ENCODE measurements at regions not wholly inside any gene's neighbourhood (a gene's known extent, or its start where the extent isn't known, plus 50 kb on each side); places are given as distances from the start of the nearest gene placed in this dataset.
A peak's percentile ranks its signal among the peaks of the same experiment; 100 is the strongest.

GRCh38 chr3:19013879-19014278, 134.4 kb upstream of the KCNH8 start:
- Histone ChIP-seq H3K4ac (ENCODE audit: low read depth, low read length) (no peak overlapping the region), H3K79me1 (ENCODE audit: insufficient read depth, low read depth, low read length, poor library complexity, severe bottlenecking) (no peaks in the 10 kb centered on the region), H3K23me2 (ENCODE audit: insufficient read length, low read depth, low read length, poor library complexity, severe bottlenecking) (no peaks in the 10 kb centered on the region), H3K4me2 (ENCODE audit: insufficient read depth, insufficient read length, low read length) (no peak overlapping the region), H3K23ac (ENCODE audit: insufficient read length, low read depth, low read length) (no peak overlapping the region), H3K27ac (ENCODE audit: insufficient read length, low read depth, low read length) (no peak overlapping the region), H3K18ac (ENCODE audit: insufficient read length, low read depth, low read length) (no peak overlapping the region), H2BK15ac (ENCODE audit: low read depth, low read length) (no peak overlapping the region), H3K4me1 (ENCODE audit: insufficient read depth, low read length) (peaks cover 3% of the 10 kb centered on the region; the same call in 1 of the 2 replicates), H4K91ac (ENCODE audit: insufficient read length, low read depth, low read length) (no peak overlapping the region), H2BK12ac (ENCODE audit: insufficient read length, low read depth, low read length) (no peak overlapping the region), H3K79me2 (ENCODE audit: insufficient read depth, low read length) (no peaks in the 10 kb centered on the region), H2BK20ac (ENCODE audit: low read depth, low read length, poor library complexity, severe bottlenecking) (no peak overlapping the region), H3K9me3 (ENCODE audit: control insufficient read depth, low read depth, low read length) (no peaks in the 10 kb centered on the region), H3T11ph (ENCODE audit: low read length) (no peak overlapping the region), H3K56ac (ENCODE audit: insufficient read length, low read depth, low read length) (no peak overlapping the region), H3K27me3 (ENCODE audit: insufficient read depth, low read length) (no peaks in the 10 kb centered on the region), H2AFZ (ENCODE audit: low read length) (no peak overlapping the region), H2BK5ac (ENCODE audit: insufficient read length, low read length) (no peak overlapping the region), H3K9ac (ENCODE audit: extremely low read depth, insufficient read length, low read length) (no peak overlapping the region), H2AK5ac (ENCODE audit: insufficient read length, low read length) (no peak overlapping the region), H3K14ac (ENCODE audit: insufficient read depth, low read length) (no peak overlapping the region), H2BK120ac (ENCODE audit: low read depth, low read length, poor library complexity, severe bottlenecking) (no peak overlapping the region), H4K5ac (ENCODE audit: insufficient read length, low read depth, low read length) (no peak overlapping the region), H4K8ac (replicated peaks; ENCODE audit: insufficient read length, low read depth, low read length) (no peak overlapping the region), H4K20me1 (ENCODE audit: control insufficient read depth, insufficient read depth, insufficient read length) (no peaks in the 10 kb centered on the region)
- H3K36me3 Mint-ChIP-seq (ENCODE audit: insufficient read depth in 1 of 3, low read depth in 3 of 3) = no peaks in the 10 kb centered on the region
- no peaks in the 10 kb centered on the region; a peak in 1 of 5 replicates for H3K9me3 Mint-ChIP-seq
- H3K4me3 Mint-ChIP-seq = no peak overlapping the region
- peak overlapping the region; percentile 23 to 68 (median 56); a peak in 2 of 7 replicates for H3K27ac Mint-ChIP-seq
- TF ChIP-seq CTCF (conservative IDR thresholded peaks at IDR 0.05) = no peak
- H3K4me1 Mint-ChIP-seq = peaks cover 11 to 14% of the 10 kb centered on the region in 2 experiments
- peak; percentile 40 for DNase-seq
- no CpG with 5 or more reads among the region's 1 CpG for WGBS (ENCODE audit: extremely low coverage, insufficient read length, low lambda C conversion rate)
- H3K27me3 Mint-ChIP-seq (ENCODE audit: low read depth) = no peaks in the 10 kb centered on the region
